WTC11 (cell line): ENCODE measurements at regions not wholly inside any gene's neighbourhood (a gene's known extent, or its start where the extent isn't known, plus 50 kb on each side); places are given as distances from the start of the nearest gene placed in this dataset.
A peak's percentile ranks its signal among the peaks of the same experiment; 100 is the strongest.

ENCODE experiments used
- ATAC-seq: fragments of 200-7000 bp; cut with Tn5 transposase; 2 replicates; pipeline ENCODE4 v1.10.0; 2021; ENCODE audit warnings: mild to moderate bottlenecking, moderate library complexity
- CTCF ChIA-PET: fragments of 300-600 bp; sonication (Branson Sonifier 250); formaldehyde crosslinking; loops from one replicate; lab custom pipeline; 2021; ENCODE audit warnings: antibody characterized with exemption; lab: Charles Lee
- POLR2A ChIA-PET: fragments of 350-600 bp; sonication (Branson Sonifier 250); formaldehyde crosslinking; loops from one replicate; lab custom pipeline; 2021; ENCODE audit warnings: antibody characterized with exemption; lab: Charles Lee
- DNase-seq: peaks from one replicate; pipeline ENCODE4 v3.0.0; 2021; ENCODE audit warnings: low spot score
- H3K27ac Mint-ChIP-seq: 2 replicates; pipeline ENCODE4 v1.8.0; 2021; ENCODE audit warnings: mixed read lengths
- H3K27me3 Mint-ChIP-seq: 2 replicates; pipeline ENCODE4 v1.8.0; 2021; ENCODE audit warnings: low read depth, mild to moderate bottlenecking, moderate library complexity, mixed read lengths
- H3K36me3 Mint-ChIP-seq: 2 replicates; pipeline ENCODE4 v1.8.0; 2021; ENCODE audit warnings: mixed read lengths
- H3K4me1 Mint-ChIP-seq: 2 replicates; pipeline ENCODE4 v1.8.0; 2022; ENCODE audit warnings: mixed read lengths
- H3K4me3 Mint-ChIP-seq: 2 replicates; pipeline ENCODE4 v1.8.0; 2021; ENCODE audit warnings: mild to moderate bottlenecking, moderate library complexity, mixed read lengths
- H3K9me3 Mint-ChIP-seq: 2 replicates; pipeline ENCODE4 v1.8.0; 2021; ENCODE audit warnings: mixed read lengths
- ESRRA ChIP-seq: sonication (generic); formaldehyde crosslinking; IDR thresholded peaks from 2 replicates; pipeline ENCODE4 v1.8.1; 2022; ENCODE audit warnings: mild to moderate bottlenecking, missing genetic modification reagents, borderline replicate concordance
- GTF2I ChIP-seq: fragments of 250-450 bp; sonication (Bioruptor Pico); conservative IDR thresholded peaks from 2 replicates; pipeline ENCODE4 v1.4.0; 2021; ENCODE audit warnings: mild to moderate bottlenecking
- JUN ChIP-seq: sonication (generic); formaldehyde crosslinking; IDR thresholded peaks from 2 replicates; pipeline ENCODE4 v1.8.0; 2023; ENCODE audit warnings: mild to moderate bottlenecking, missing genetic modification reagents
- KAT7 ChIP-seq: sonication (generic); formaldehyde crosslinking; IDR thresholded peaks from 2 replicates; pipeline ENCODE4 v1.8.1; 2023; ENCODE audit warnings: missing genetic modification reagents, mild to moderate bottlenecking, borderline replicate concordance
- MXD4 ChIP-seq: fragments of 250-450 bp; sonication (Bioruptor Pico); IDR thresholded peaks from 2 replicates; pipeline ENCODE4 v1.8.0; 2021; ENCODE audit warnings: mild to moderate bottlenecking, moderate library complexity, borderline replicate concordance
- NR1H2 ChIP-seq: sonication (generic); formaldehyde crosslinking; IDR thresholded peaks from 2 replicates; pipeline ENCODE4 v1.9.0; 2021; ENCODE audit warnings: mild to moderate bottlenecking, moderate library complexity, missing genetic modification reagents
- NR2C2 ChIP-seq: sonication (generic); formaldehyde crosslinking; IDR thresholded peaks from 2 replicates; pipeline ENCODE4 v1.8.0; 2022; ENCODE audit warnings: mild to moderate bottlenecking, missing genetic modification reagents
- SP1 ChIP-seq: sonication (generic); formaldehyde crosslinking; conservative IDR thresholded peaks from 2 replicates; pipeline ENCODE4 v1.8.1; 2022; ENCODE audit warnings: missing genetic modification reagents
- ZNF232 ChIP-seq: sonication (generic); formaldehyde crosslinking; IDR thresholded peaks from 2 replicates; pipeline ENCODE4 v1.8.0; 2022; ENCODE audit warnings: mild to moderate bottlenecking, missing genetic modification reagents
- ZNF416 ChIP-seq: fragments of 250-450 bp; sonication (Bioruptor Pico); IDR thresholded peaks from 2 replicates; pipeline ENCODE4 v1.9.0; 2021; ENCODE audit warnings: mild to moderate bottlenecking, inconsistent platforms
- TF ChIP-seq, protein P1 (sequence below): sonication (generic); formaldehyde crosslinking; conservative IDR thresholded peaks from 2 replicates; pipeline ENCODE4 v1.8.1; 2023; ENCODE audit warnings: mild to moderate bottlenecking, low read depth, missing genetic modification reagents, moderate library complexity
- TF ChIP-seq, protein P2 (sequence below): sonication (generic); formaldehyde crosslinking; IDR thresholded peaks from 2 replicates; pipeline ENCODE4 v1.8.1; 2022; ENCODE audit warnings: missing genetic modification reagents, borderline replicate concordance
- TF ChIP-seq, protein P3 (sequence below): fragments of 200-600 bp; IDR thresholded peaks from 2 replicates; pipeline ENCODE4 v1.8.0; 2022; ENCODE audit warnings: antibody characterized with exemption
- TF ChIP-seq, protein P4 (sequence below): sonication (generic); formaldehyde crosslinking; IDR thresholded peaks from 2 replicates; pipeline ENCODE4 v1.8.0; 2023; ENCODE audit warnings: mild to moderate bottlenecking, missing genetic modification reagents
- TF ChIP-seq, protein P5 (sequence below): sonication (generic); formaldehyde crosslinking; IDR thresholded peaks from 2 replicates; pipeline ENCODE4 v1.8.1; 2023; ENCODE audit warnings: mild to moderate bottlenecking, missing genetic modification reagents
- TF ChIP-seq, protein P6 (sequence below): sonication (generic); formaldehyde crosslinking; IDR thresholded peaks from 2 replicates; pipeline ENCODE4 v1.8.0; 2022; ENCODE audit warnings: mild to moderate bottlenecking, missing genetic modification reagents
- TF ChIP-seq, protein P7 (sequence below): sonication (generic); formaldehyde crosslinking; IDR thresholded peaks from 2 replicates; pipeline ENCODE4 v1.8.1; 2022; ENCODE audit warnings: mild to moderate bottlenecking, moderate library complexity, missing genetic modification reagents
- TF ChIP-seq, protein P8 (sequence below): sonication (generic); formaldehyde crosslinking; IDR thresholded peaks from 2 replicates; pipeline ENCODE4 v1.8.1; 2023; ENCODE audit warnings: mild to moderate bottlenecking, missing genetic modification reagents, borderline replicate concordance

DNA sequence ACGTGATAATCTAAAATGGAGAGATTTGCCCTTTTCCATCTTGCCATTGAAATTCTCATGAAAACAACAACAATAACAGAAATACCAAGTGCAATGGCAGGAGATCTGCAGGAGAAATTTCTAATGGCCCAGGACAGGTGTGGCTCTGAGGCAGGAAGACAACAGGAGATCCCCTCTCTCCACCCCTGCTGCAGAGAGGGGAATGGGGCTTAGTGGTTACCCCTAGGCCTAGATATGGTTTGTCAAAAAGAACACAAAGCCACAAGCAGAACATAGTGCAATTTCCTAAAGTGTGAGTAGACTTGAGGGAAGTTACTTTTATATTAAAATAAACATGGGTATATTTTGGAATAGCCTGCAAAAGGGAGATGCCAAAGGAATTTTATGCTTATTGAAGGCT lies 369.5 kb downstream of the KCNRG start:
- Mint-ChIP-seq H3K9me3 (peaks cover 8% of the 10 kb centered on the region), H3K4me3 (no peak overlapping the region), H3K27ac (no peak overlapping the region), H3K27me3 (no peaks in the 10 kb centered on the region), H3K36me3 (peaks cover 13% of the 10 kb centered on the region), H3K4me1 (peaks cover 87% of the 10 kb centered on the region)
- ATAC-seq (no peak), DNase-seq (no peak)
- CTCF ChIA-PET = no interaction called here
- POLR2A ChIA-PET = no interaction called here
- TF ChIP-seq, protein P1, sequence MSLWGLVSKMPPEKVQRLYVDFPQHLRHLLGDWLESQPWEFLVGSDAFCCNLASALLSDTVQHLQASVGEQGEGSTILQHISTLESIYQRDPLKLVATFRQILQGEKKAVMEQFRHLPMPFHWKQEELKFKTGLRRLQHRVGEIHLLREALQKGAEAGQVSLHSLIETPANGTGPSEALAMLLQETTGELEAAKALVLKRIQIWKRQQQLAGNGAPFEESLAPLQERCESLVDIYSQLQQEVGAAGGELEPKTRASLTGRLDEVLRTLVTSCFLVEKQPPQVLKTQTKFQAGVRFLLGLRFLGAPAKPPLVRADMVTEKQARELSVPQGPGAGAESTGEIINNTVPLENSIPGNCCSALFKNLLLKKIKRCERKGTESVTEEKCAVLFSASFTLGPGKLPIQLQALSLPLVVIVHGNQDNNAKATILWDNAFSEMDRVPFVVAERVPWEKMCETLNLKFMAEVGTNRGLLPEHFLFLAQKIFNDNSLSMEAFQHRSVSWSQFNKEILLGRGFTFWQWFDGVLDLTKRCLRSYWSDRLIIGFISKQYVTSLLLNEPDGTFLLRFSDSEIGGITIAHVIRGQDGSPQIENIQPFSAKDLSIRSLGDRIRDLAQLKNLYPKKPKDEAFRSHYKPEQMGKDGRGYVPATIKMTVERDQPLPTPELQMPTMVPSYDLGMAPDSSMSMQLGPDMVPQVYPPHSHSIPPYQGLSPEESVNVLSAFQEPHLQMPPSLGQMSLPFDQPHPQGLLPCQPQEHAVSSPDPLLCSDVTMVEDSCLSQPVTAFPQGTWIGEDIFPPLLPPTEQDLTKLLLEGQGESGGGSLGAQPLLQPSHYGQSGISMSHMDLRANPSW (CRISPR knock-in tag) = no peak
- no peak for TF ChIP-seq ESRRA (CRISPR knock-in tag)
- TF ChIP-seq, protein P2, sequence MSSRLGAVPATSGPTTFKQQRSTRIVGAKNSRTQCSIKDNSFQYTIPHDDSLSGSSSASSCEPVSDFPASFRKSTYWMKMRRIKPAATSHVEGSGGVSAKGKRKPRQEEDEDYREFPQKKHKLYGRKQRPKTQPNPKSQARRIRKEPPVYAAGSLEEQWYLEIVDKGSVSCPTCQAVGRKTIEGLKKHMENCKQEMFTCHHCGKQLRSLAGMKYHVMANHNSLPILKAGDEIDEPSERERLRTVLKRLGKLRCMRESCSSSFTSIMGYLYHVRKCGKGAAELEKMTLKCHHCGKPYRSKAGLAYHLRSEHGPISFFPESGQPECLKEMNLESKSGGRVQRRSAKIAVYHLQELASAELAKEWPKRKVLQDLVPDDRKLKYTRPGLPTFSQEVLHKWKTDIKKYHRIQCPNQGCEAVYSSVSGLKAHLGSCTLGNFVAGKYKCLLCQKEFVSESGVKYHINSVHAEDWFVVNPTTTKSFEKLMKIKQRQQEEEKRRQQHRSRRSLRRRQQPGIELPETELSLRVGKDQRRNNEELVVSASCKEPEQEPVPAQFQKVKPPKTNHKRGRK (CRISPR knock-in tag) = no peak
- TF ChIP-seq, protein P3, sequence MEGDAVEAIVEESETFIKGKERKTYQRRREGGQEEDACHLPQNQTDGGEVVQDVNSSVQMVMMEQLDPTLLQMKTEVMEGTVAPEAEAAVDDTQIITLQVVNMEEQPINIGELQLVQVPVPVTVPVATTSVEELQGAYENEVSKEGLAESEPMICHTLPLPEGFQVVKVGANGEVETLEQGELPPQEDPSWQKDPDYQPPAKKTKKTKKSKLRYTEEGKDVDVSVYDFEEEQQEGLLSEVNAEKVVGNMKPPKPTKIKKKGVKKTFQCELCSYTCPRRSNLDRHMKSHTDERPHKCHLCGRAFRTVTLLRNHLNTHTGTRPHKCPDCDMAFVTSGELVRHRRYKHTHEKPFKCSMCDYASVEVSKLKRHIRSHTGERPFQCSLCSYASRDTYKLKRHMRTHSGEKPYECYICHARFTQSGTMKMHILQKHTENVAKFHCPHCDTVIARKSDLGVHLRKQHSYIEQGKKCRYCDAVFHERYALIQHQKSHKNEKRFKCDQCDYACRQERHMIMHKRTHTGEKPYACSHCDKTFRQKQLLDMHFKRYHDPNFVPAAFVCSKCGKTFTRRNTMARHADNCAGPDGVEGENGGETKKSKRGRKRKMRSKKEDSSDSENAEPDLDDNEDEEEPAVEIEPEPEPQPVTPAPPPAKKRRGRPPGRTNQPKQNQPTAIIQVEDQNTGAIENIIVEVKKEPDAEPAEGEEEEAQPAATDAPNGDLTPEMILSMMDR = no peak
- TF ChIP-seq GTF2I (CRISPR knock-in tag) = no peak
- no peak for TF ChIP-seq SP1 (CRISPR knock-in tag)
- TF ChIP-seq KAT7 (CRISPR knock-in tag) = no peak

DNA sequence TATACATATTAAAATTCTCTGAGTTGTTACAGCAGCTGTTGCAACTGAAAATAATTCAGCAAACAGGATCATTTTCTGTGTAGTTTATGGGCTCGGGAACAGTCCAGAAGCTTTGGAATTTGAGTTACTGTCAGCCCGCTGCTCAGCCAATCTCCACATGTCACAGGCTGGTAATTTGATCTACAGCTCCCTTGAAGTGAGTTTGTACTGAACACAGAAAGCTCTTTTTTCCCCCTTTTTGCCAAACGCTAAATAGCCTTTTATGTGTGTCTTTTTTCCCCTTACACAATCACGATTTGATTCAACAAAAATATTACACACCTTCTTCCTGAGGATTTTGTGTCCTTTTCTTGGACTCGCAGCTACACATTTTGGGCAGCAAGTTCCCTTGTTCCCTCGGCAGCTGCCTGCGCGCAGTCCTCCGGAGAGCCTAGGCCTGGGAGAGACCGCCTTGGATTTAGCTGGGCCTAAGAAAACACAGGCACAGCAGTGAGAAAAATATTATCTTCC lies 371.4 kb downstream of the KCNRG start:
- Mint-ChIP-seq H3K4me3 (peak overlapping the region; percentile 55), H3K4me1 (peaks cover 85% of the 10 kb centered on the region), H3K27me3 (no peaks in the 10 kb centered on the region), H3K9me3 (no peaks in the 10 kb centered on the region; the same call in 1 of the 2 replicates), H3K36me3 (peaks cover 5% of the 10 kb centered on the region; the same call in 1 of the 2 replicates), H3K27ac (peak overlapping the region; percentile 93)
- ChIA-PET CTCF (interaction anchor here (0.6 to 2.5 kb wide), 23 partner anchors 9 to 525 kb away, joined by 3 to 18 read pairs (median 4); partner anchors contain the start of genes SPRYD7 and TRIM13), POLR2A (interaction anchor here (0.8 kb wide), 2 partner anchors 9 to 526 kb away, joined by 3 to 6 read pairs; no protein-coding TSS in a partner anchor)
- ATAC-seq (peak; percentile 69), DNase-seq (peak; percentile 23)
- TF ChIP-seq, protein P4, sequence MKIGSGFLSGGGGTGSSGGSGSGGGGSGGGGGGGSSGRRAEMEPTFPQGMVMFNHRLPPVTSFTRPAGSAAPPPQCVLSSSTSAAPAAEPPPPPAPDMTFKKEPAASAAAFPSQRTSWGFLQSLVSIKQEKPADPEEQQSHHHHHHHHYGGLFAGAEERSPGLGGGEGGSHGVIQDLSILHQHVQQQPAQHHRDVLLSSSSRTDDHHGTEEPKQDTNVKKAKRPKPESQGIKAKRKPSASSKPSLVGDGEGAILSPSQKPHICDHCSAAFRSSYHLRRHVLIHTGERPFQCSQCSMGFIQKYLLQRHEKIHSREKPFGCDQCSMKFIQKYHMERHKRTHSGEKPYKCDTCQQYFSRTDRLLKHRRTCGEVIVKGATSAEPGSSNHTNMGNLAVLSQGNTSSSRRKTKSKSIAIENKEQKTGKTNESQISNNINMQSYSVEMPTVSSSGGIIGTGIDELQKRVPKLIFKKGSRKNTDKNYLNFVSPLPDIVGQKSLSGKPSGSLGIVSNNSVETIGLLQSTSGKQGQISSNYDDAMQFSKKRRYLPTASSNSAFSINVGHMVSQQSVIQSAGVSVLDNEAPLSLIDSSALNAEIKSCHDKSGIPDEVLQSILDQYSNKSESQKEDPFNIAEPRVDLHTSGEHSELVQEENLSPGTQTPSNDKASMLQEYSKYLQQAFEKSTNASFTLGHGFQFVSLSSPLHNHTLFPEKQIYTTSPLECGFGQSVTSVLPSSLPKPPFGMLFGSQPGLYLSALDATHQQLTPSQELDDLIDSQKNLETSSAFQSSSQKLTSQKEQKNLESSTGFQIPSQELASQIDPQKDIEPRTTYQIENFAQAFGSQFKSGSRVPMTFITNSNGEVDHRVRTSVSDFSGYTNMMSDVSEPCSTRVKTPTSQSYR = no peak
- TF ChIP-seq JUN (CRISPR knock-in tag) = no peak
- TF ChIP-seq, protein P5, sequence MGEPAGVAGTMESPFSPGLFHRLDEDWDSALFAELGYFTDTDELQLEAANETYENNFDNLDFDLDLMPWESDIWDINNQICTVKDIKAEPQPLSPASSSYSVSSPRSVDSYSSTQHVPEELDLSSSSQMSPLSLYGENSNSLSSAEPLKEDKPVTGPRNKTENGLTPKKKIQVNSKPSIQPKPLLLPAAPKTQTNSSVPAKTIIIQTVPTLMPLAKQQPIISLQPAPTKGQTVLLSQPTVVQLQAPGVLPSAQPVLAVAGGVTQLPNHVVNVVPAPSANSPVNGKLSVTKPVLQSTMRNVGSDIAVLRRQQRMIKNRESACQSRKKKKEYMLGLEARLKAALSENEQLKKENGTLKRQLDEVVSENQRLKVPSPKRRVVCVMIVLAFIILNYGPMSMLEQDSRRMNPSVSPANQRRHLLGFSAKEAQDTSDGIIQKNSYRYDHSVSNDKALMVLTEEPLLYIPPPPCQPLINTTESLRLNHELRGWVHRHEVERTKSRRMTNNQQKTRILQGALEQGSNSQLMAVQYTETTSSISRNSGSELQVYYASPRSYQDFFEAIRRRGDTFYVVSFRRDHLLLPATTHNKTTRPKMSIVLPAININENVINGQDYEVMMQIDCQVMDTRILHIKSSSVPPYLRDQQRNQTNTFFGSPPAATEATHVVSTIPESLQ (CRISPR knock-in tag) = no peak
- TF ChIP-seq, protein P6, sequence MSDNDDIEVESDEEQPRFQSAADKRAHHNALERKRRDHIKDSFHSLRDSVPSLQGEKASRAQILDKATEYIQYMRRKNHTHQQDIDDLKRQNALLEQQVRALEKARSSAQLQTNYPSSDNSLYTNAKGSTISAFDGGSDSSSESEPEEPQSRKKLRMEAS (CRISPR knock-in tag) = no peak
- TF ChIP-seq NR1H2 (CRISPR knock-in tag) = no peak
- TF ChIP-seq, protein P7, sequence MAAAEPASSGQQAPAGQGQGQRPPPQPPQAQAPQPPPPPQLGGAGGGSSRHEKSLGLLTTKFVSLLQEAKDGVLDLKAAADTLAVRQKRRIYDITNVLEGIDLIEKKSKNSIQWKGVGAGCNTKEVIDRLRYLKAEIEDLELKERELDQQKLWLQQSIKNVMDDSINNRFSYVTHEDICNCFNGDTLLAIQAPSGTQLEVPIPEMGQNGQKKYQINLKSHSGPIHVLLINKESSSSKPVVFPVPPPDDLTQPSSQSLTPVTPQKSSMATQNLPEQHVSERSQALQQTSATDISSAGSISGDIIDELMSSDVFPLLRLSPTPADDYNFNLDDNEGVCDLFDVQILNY = no peak
- no peak for TF ChIP-seq NR2C2 (CRISPR knock-in tag)
- no peak for TF ChIP-seq ZNF232
- no peak for TF ChIP-seq MXD4 (CRISPR knock-in tag)
- TF ChIP-seq ZNF416 (CRISPR knock-in tag) = no peak
- TF ChIP-seq, protein P8, sequence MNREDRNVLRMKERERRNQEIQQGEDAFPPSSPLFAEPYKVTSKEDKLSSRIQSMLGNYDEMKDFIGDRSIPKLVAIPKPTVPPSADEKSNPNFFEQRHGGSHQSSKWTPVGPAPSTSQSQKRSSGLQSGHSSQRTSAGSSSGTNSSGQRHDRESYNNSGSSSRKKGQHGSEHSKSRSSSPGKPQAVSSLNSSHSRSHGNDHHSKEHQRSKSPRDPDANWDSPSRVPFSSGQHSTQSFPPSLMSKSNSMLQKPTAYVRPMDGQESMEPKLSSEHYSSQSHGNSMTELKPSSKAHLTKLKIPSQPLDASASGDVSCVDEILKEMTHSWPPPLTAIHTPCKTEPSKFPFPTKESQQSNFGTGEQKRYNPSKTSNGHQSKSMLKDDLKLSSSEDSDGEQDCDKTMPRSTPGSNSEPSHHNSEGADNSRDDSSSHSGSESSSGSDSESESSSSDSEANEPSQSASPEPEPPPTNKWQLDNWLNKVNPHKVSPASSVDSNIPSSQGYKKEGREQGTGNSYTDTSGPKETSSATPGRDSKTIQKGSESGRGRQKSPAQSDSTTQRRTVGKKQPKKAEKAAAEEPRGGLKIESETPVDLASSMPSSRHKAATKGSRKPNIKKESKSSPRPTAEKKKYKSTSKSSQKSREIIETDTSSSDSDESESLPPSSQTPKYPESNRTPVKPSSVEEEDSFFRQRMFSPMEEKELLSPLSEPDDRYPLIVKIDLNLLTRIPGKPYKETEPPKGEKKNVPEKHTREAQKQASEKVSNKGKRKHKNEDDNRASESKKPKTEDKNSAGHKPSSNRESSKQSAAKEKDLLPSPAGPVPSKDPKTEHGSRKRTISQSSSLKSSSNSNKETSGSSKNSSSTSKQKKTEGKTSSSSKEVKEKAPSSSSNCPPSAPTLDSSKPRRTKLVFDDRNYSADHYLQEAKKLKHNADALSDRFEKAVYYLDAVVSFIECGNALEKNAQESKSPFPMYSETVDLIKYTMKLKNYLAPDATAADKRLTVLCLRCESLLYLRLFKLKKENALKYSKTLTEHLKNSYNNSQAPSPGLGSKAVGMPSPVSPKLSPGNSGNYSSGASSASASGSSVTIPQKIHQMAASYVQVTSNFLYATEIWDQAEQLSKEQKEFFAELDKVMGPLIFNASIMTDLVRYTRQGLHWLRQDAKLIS (CRISPR knock-in tag) = no peak
